ENCODE measurements at regions not wholly inside any gene's neighbourhood (a gene's known extent, or its start where the extent isn't known, plus 50 kb on each side); places are given as distances from the start of the nearest gene placed in this dataset.

- no peak for TF ChIP-seq EGR1 (IDR thresholded peaks at IDR 0.05)
- no peak for TF ChIP-seq ZBTB7A (IDR thresholded peaks at IDR 0.05; ENCODE audit: low read depth)
- no peak for TF ChIP-seq NFIC (IDR thresholded peaks at IDR 0.05)
Observed at GRCh38 chr17:71187145-71187878, 933.5 kb upstream of the SOX9 start.

GRCh38 chr17:71188811-71189492, 931.9 kb upstream of the SOX9 start:
- TF ChIP-seq MAX (IDR thresholded peaks at IDR 0.05) (no peak), CEBPB (IDR thresholded peaks at IDR 0.05) (no peak), NFIC (IDR thresholded peaks at IDR 0.05) (no peak), FOXM1 (IDR thresholded peaks at IDR 0.05; ENCODE audit: borderline replicate concordance, low read depth) (no peak), REST (IDR thresholded peaks at IDR 0.05; ENCODE audit: low read depth) (no peak), EP300 (IDR thresholded peaks at IDR 0.05; ENCODE audit: borderline replicate concordance) (no peak), RAD21 (IDR thresholded peaks at IDR 0.05; ENCODE audit: low read depth) (no peak), ZBTB7A (IDR thresholded peaks at IDR 0.05; ENCODE audit: low read depth) (no peak), TAF1 (IDR thresholded peaks at IDR 0.05; ENCODE audit: low read depth) (no peak), TCF12 (IDR thresholded peaks at IDR 0.05; ENCODE audit: low read depth) (no peak), CREB1 (IDR thresholded peaks at IDR 0.05; ENCODE audit: low read depth) (no peak), TEAD4 (IDR thresholded peaks at IDR 0.05) (no peak)

GRCh38 chr17:71189493-71189831, 931.4 kb upstream of the SOX9 start:
- TF ChIP-seq CREB1 (IDR thresholded peaks at IDR 0.05; ENCODE audit: low read depth) = no peak
- no peak for TF ChIP-seq USF1 (IDR thresholded peaks at IDR 0.05)
- TF ChIP-seq FOXM1 (IDR thresholded peaks at IDR 0.05; ENCODE audit: borderline replicate concordance, low read depth) = no peak
- TF ChIP-seq RAD21 (IDR thresholded peaks at IDR 0.05; ENCODE audit: low read depth) = no peak
- no peak for TF ChIP-seq ZBTB7A (IDR thresholded peaks at IDR 0.05; ENCODE audit: low read depth)
- TF ChIP-seq TEAD4 (IDR thresholded peaks at IDR 0.05) = no peak
- TF ChIP-seq EP300 (IDR thresholded peaks at IDR 0.05; ENCODE audit: borderline replicate concordance) = no peak
- TF ChIP-seq NFIC (IDR thresholded peaks at IDR 0.05) = no peak
- TF ChIP-seq EGR1 (IDR thresholded peaks at IDR 0.05) = no peak
- no peak for TF ChIP-seq TCF12 (IDR thresholded peaks at IDR 0.05; ENCODE audit: low read depth)
- no peak for TF ChIP-seq CEBPB (IDR thresholded peaks at IDR 0.05)
- TF ChIP-seq REST (IDR thresholded peaks at IDR 0.05; ENCODE audit: low read depth) = no peak
- no peak for TF ChIP-seq YY1 (IDR thresholded peaks at IDR 0.05; ENCODE audit: low read depth)
- TF ChIP-seq MAX (IDR thresholded peaks at IDR 0.05) = no peak
- no peak for TF ChIP-seq TAF1 (IDR thresholded peaks at IDR 0.05; ENCODE audit: low read depth)

- TF ChIP-seq CREB1 (IDR thresholded peaks at IDR 0.05; ENCODE audit: low read depth) (no peak), ZBTB7A (IDR thresholded peaks at IDR 0.05; ENCODE audit: low read depth) (no peak), TEAD4 (IDR thresholded peaks at IDR 0.05) (no peak), EGR1 (IDR thresholded peaks at IDR 0.05) (no peak), TAF1 (IDR thresholded peaks at IDR 0.05; ENCODE audit: low read depth) (no peak), REST (IDR thresholded peaks at IDR 0.05; ENCODE audit: low read depth) (no peak), CEBPB (IDR thresholded peaks at IDR 0.05) (no peak), TCF12 (IDR thresholded peaks at IDR 0.05; ENCODE audit: low read depth) (no peak), EP300 (IDR thresholded peaks at IDR 0.05; ENCODE audit: borderline replicate concordance) (no peak), FOXM1 (IDR thresholded peaks at IDR 0.05; ENCODE audit: borderline replicate concordance, low read depth) (no peak), YY1 (IDR thresholded peaks at IDR 0.05; ENCODE audit: low read depth) (no peak), NFIC (IDR thresholded peaks at IDR 0.05) (no peak), USF1 (IDR thresholded peaks at IDR 0.05) (no peak)
Observed at GRCh38 chr17:71192039-71192555, 928.7 kb upstream of the SOX9 start.
